Astrocyte (in vitro differentiated cells and primary cell): ENCODE measurements at regions not wholly inside any gene's neighbourhood (a gene's known extent, or its start where the extent isn't known, plus 50 kb on each side); places are given as distances from the start of the nearest gene placed in this dataset.

Experiments used
- CTCF ChIP-seq: IDR thresholded peaks from 2 replicates; pipeline ENCODE4 v1.5.1; 2011; ENCODE audit warnings: low read depth, mild to moderate bottlenecking, inconsistent platforms, low read length, moderate library complexity; ENCODE audit not compliant: insufficient read depth
- EZH2 ChIP-seq: IDR thresholded peaks from 2 replicates; pipeline ENCODE4 v1.6.1; 2012; ENCODE audit warnings: mild to moderate bottlenecking, low read length, inconsistent platforms; ENCODE audit not compliant: insufficient read depth

- TF ChIP-seq CTCF (no peak), EZH2 (no peak)
Measured at GRCh38 chrX:51954592-51954991, 61.2 kb downstream of the MAGED1 start.
